Left ventricle myocardium inferior (tissue), 1 donor: ENCODE measurements at regions not wholly inside any gene's neighbourhood (a gene's known extent, or its start where the extent isn't known, plus 50 kb on each side); places are given as distances from the start of the nearest gene placed in this dataset.
"Not testable (repeated sequence)": the region's sequence is repeated elsewhere in the genome, so short reads cannot be mapped to it uniquely, and the experiment has no call there.

Experiments used
- DNase-seq: peaks from one replicate; pipeline ENCODE4 v3.0.0-alpha.2; 2020
- H3K27ac ChIP-seq: fragments of 200-600 bp; replicated peaks from 2 replicates; pipeline ENCODE4 v1.8.0; 2021
- H3K27me3 ChIP-seq: fragments of 200-600 bp; 2 replicates; pipeline ENCODE4 v1.8.0; 2021; ENCODE audit warnings: low read depth
- H3K36me3 ChIP-seq: fragments of 200-600 bp; 2 replicates; pipeline ENCODE4 v1.8.0; 2021
- H3K4me1 ChIP-seq: fragments of 200-600 bp; 2 replicates; pipeline ENCODE4 v1.8.0; 2021
- H3K4me3 ChIP-seq: fragments of 200-600 bp; 2 replicates; pipeline ENCODE4 v1.8.0; 2021; ENCODE audit warnings: mild to moderate bottlenecking, moderate library complexity
- H3K9me3 ChIP-seq: fragments of 200-600 bp; replicated peaks from 2 replicates; pipeline ENCODE4 v1.8.0; 2021
- intact Hi-C: fragments of 100-400 bp; cut with micrococcal nuclease; formaldehyde crosslinking; loops from one replicate; pipeline ENCODE4 v1.11.0; 2022
- TF ChIP-seq, protein P1 (sequence below): fragments of 200-600 bp; IDR thresholded peaks from 2 replicates; pipeline ENCODE4 v1.8.0; 2021; ENCODE audit warnings: antibody characterized with exemption, mild to moderate bottlenecking, borderline replicate concordance
- donor health status: DM: no; HTN: yes; CAD: no; lungs with severe emphysema.

DNA sequence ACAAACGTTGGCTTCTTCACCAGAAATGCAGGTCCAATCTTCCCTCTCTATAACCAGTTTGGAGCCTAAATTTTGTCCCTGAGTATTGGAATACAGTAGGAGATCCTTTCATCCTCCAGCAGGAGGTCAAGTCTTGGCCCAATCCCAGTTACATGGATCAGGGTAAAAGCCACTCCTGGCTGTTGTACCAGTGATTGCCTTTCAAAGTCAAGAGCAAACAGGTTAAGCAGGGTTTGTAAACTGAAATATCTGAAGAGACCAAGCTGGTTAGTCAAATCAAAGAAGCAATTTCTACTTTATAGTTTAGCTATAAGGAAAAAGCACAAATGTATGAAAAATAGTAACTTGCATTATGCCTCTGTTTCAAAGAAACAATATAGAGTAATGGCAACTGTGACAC, 329.4 kb downstream of the NAF1 start:
- H3K4me3 ChIP-seq = no peak overlapping the region
- intact Hi-C loops = no loop called here
- DNase-seq = no peak
- H3K27ac ChIP-seq = no peak overlapping the region
- H3K4me1 ChIP-seq = no peaks in the 10 kb centered on the region
- TF ChIP-seq, protein P1, sequence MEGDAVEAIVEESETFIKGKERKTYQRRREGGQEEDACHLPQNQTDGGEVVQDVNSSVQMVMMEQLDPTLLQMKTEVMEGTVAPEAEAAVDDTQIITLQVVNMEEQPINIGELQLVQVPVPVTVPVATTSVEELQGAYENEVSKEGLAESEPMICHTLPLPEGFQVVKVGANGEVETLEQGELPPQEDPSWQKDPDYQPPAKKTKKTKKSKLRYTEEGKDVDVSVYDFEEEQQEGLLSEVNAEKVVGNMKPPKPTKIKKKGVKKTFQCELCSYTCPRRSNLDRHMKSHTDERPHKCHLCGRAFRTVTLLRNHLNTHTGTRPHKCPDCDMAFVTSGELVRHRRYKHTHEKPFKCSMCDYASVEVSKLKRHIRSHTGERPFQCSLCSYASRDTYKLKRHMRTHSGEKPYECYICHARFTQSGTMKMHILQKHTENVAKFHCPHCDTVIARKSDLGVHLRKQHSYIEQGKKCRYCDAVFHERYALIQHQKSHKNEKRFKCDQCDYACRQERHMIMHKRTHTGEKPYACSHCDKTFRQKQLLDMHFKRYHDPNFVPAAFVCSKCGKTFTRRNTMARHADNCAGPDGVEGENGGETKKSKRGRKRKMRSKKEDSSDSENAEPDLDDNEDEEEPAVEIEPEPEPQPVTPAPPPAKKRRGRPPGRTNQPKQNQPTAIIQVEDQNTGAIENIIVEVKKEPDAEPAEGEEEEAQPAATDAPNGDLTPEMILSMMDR = no peak
- H3K36me3 ChIP-seq = no peaks in the 10 kb centered on the region
- no peaks in the 10 kb centered on the region for H3K27me3 ChIP-seq
- H3K9me3 ChIP-seq = peaks cover 12% of the 10 kb centered on the region

DNA sequence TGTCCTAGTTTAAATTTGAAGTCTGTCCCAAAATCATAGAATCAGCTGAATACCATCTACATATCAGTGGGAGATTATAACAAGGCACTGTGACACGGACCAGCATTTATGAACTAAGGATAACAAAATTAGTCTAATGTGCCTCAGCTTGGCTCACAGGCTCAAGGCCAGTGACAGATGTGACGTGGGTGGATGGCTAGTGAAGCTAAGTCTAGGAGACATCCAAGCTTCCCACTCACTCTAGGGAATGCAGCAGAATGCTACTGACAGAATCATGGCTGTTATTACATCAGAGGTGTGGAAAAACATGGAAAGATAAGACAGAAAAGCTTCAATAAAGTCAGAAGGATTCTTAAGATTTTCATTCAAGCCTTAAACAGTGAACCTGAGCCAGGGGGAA, 329.9 kb downstream of the NAF1 start:
- H3K27ac ChIP-seq = no peak overlapping the region
- H3K4me3 ChIP-seq = no peak overlapping the region
- no peaks in the 10 kb centered on the region for H3K27me3 ChIP-seq
- TF ChIP-seq, protein P1 = no peak
- intact Hi-C loops = no loop called here
- H3K36me3 ChIP-seq = no peaks in the 10 kb centered on the region
- H3K4me1 ChIP-seq = no peaks in the 10 kb centered on the region
- peaks cover 12% of the 10 kb centered on the region for H3K9me3 ChIP-seq
- peak; percentile 14 for DNase-seq

- H3K27me3 ChIP-seq, H3K36me3 ChIP-seq, DNase-seq, H3K27ac ChIP-seq, H3K4me1 ChIP-seq, intact Hi-C loops, H3K4me3 ChIP-seq: not testable (repeated sequence)
- H3K9me3 ChIP-seq = peaks cover 12% of the 10 kb centered on the region
These were observed 330.4 kb downstream of the NAF1 start for GRCh38 chr4:162836258-162836657.

- no peak for DNase-seq
- H3K4me1 ChIP-seq = no peaks in the 10 kb centered on the region
- TF ChIP-seq, protein P1 = no peak
- no peaks in the 10 kb centered on the region for H3K36me3 ChIP-seq
- no peaks in the 10 kb centered on the region for H3K27me3 ChIP-seq
- no peak overlapping the region for H3K4me3 ChIP-seq
- intact Hi-C loops = no loop called here
- H3K9me3 ChIP-seq = no peaks in the 10 kb centered on the region
- H3K27ac ChIP-seq = no peak overlapping the region
These were observed 335.8 kb downstream of the NAF1 start for GRCh38 chr4:162830899-162831298.

- peaks cover 32% of the 10 kb centered on the region for H3K9me3 ChIP-seq
- H3K4me1 ChIP-seq, DNase-seq, H3K27ac ChIP-seq, H3K27me3 ChIP-seq, intact Hi-C loops, H3K36me3 ChIP-seq, H3K4me3 ChIP-seq: not testable (repeated sequence)
These were observed 349.3 kb downstream of the NAF1 start for GRCh38 chr4:162817374-162817773.

GRCh38 chr4:162804351-162804924, 362.3 kb downstream of the NAF1 start:
- TF ChIP-seq, protein P1 = no peak
- no peaks in the 10 kb centered on the region for H3K4me1 ChIP-seq
- no peak overlapping the region for H3K27ac ChIP-seq
- H3K27me3 ChIP-seq = no peaks in the 10 kb centered on the region
- no peak for DNase-seq
- intact Hi-C loops = no loop called here
- H3K36me3 ChIP-seq = no peaks in the 10 kb centered on the region
- no peak overlapping the region for H3K4me3 ChIP-seq
- peaks cover 12% of the 10 kb centered on the region for H3K9me3 ChIP-seq
